GM18499 (cell line): ENCODE measurements at regions not wholly inside any gene's neighbourhood (a gene's known extent, or its start where the extent isn't known, plus 50 kb on each side); places are given as distances from the start of the nearest gene placed in this dataset.

ENCODE experiments used
- ATAC-seq: cut with Tn5 transposase; IDR thresholded peaks from one replicate; pipeline ENCODE4 v1.9.1; 2021; ENCODE audit warnings: moderate number of reproducible peaks; ENCODE audit not compliant: insufficient read depth, unreplicated experiment

GRCh38 chr22:48574776-48575617 lies 1252.7 kb downstream of the BRD1 start:
- no peak for ATAC-seq

GRCh38 chr22:48573766-48574165 lies 1253.9 kb downstream of the BRD1 start:
- ATAC-seq = no peak

- ATAC-seq = no peak
Observed at GRCh38 chr22:48572951-48573350, 1254.7 kb downstream of the BRD1 start.

- no peak for ATAC-seq
Observed at GRCh38 chr22:48570912-48571311, 1256.8 kb downstream of the BRD1 start.

GRCh38 chr22:48569476-48570233 lies 1258.0 kb downstream of the BRD1 start:
- ATAC-seq = no peak

- ATAC-seq = no peak
Observed at GRCh38 chr22:48568736-48569330, 1258.8 kb downstream of the BRD1 start.

GRCh38 chr22:48567213-48567975 lies 1260.3 kb downstream of the BRD1 start:
- ATAC-seq = no peak

GRCh38 chr22:48566741-48567140 lies 1260.9 kb downstream of the BRD1 start:
- no peak for ATAC-seq

- ATAC-seq = no peak
Observed at GRCh38 chr22:48565901-48566501, 1261.7 kb downstream of the BRD1 start.

GRCh38 chr22:48564995-48565394 lies 1262.7 kb downstream of the BRD1 start:
- no peak for ATAC-seq

GRCh38 chr22:48563966-48564330 lies 1263.7 kb downstream of the BRD1 start:
- ATAC-seq = no peak

GRCh38 chr22:48563118-48563965 lies 1264.3 kb downstream of the BRD1 start:
- no peak for ATAC-seq

- no peak for ATAC-seq
Observed at GRCh38 chr22:48561676-48562075, 1266.0 kb downstream of the BRD1 start.

- no peak for ATAC-seq
Observed at GRCh38 chr22:48560836-48561235, 1266.8 kb downstream of the BRD1 start.

GRCh38 chr22:48560389-48560751 lies 1267.3 kb downstream of the BRD1 start:
- ATAC-seq = no peak

- ATAC-seq = no peak
Observed at GRCh38 chr22:48559647-48560388, 1267.9 kb downstream of the BRD1 start.

- ATAC-seq = no peak
Observed at GRCh38 chr22:48558606-48559402, 1268.9 kb downstream of the BRD1 start.

GRCh38 chr22:48558016-48558415 lies 1269.7 kb downstream of the BRD1 start:
- ATAC-seq = no peak
